Smooth muscle cell (in vitro differentiated cells): ENCODE measurements at regions not wholly inside any gene's neighbourhood (a gene's known extent, or its start where the extent isn't known, plus 50 kb on each side); places are given as distances from the start of the nearest gene placed in this dataset.

Experiments used
- DNase-seq: peaks from one replicate; lab custom pipeline; 2025; ENCODE audit not compliant: unreplicated experiment; lab: John Stamatoyannopoulos, UW
- H2AFZ ChIP-seq: fragments of 200-600 bp; sonication (generic); 2 replicates; pipeline ENCODE4 v1.6.0; 2016; ENCODE audit warnings: antibody characterized with exemption, low read depth, mild to moderate bottlenecking
- H3F3A ChIP-seq: fragments of 200-600 bp; sonication (generic); 2 replicates; pipeline ENCODE4 v1.6.0; 2017; ENCODE audit warnings: antibody characterized with exemption, low read depth
- H3K27ac ChIP-seq: fragments of 200-600 bp; sonication (generic); 2 replicates; pipeline ENCODE4 v1.5.1; 2016; ENCODE audit warnings: low read depth, mild to moderate bottlenecking
- H3K27me3 ChIP-seq: fragments of 200-600 bp; sonication (generic); 2 replicates; pipeline ENCODE4 v1.6.1; 2016; ENCODE audit warnings: low read depth, mild to moderate bottlenecking
- H3K36me3 ChIP-seq: fragments of 200-600 bp; sonication (generic); 2 replicates; pipeline ENCODE4 v1.5.1; 2016; ENCODE audit warnings: low read depth
- H3K4me1 ChIP-seq: fragments of 200-600 bp; sonication (generic); 2 replicates; pipeline ENCODE4 v1.5.1; 2016; ENCODE audit warnings: low read depth
- H3K4me2 ChIP-seq: fragments of 200-600 bp; sonication (generic); 2 replicates; pipeline ENCODE4 v1.6.0; 2016; ENCODE audit warnings: mild to moderate bottlenecking
- H3K4me3 ChIP-seq: fragments of 200-600 bp; sonication (generic); 2 replicates; pipeline ENCODE4 v1.5.1; 2016; ENCODE audit warnings: mild to moderate bottlenecking
- H3K79me2 ChIP-seq: fragments of 200-600 bp; sonication (generic); 2 replicates; pipeline ENCODE4 v1.6.0; 2016; ENCODE audit warnings: low read depth, mild to moderate bottlenecking
- H3K9ac ChIP-seq: fragments of 200-600 bp; sonication (generic); 2 replicates; pipeline ENCODE4 v1.6.0; 2016; ENCODE audit warnings: low read depth
- H3K9me3 ChIP-seq: fragments of 200-600 bp; sonication (generic); replicated peaks from 2 replicates; pipeline ENCODE4 v1.5.1; 2016; ENCODE audit warnings: low read depth
- H4K20me1 ChIP-seq: fragments of 200-600 bp; sonication (generic); 2 replicates; pipeline ENCODE4 v1.6.0; 2016; ENCODE audit warnings: low read depth
- WGBS: methylation state at CpG from one replicate; pipeline ENCODE4 v1.1.7; 2016; ENCODE audit warnings: low lambda C conversion rate; 5-methylcytosine and 5-hydroxymethylcytosine counted together
- TF ChIP-seq, protein P1 (sequence below): fragments of 200-600 bp; sonication (generic); IDR thresholded peaks from 2 replicates; pipeline ENCODE4 v1.5.1; 2017; ENCODE audit warnings: borderline replicate concordance, mild to moderate bottlenecking, antibody characterized with exemption; ENCODE audit not compliant: insufficient read depth, poor library complexity, severe bottlenecking

- no peak overlapping the region for H3K4me3 ChIP-seq
- DNase-seq: no peak
- no peak overlapping the region for H3K27ac ChIP-seq
- no peak overlapping the region for H2AFZ ChIP-seq
- H3K9ac ChIP-seq: no peak overlapping the region
- WGBS: 71% methylated on average over 2 of the region's 2 CpGs
- no peaks in the 10 kb centered on the region for H3K4me1 ChIP-seq
- H3K79me2 ChIP-seq: no peaks in the 10 kb centered on the region
- no peaks in the 10 kb centered on the region for H3F3A ChIP-seq
- no peaks in the 10 kb centered on the region for H3K36me3 ChIP-seq
- no peaks in the 10 kb centered on the region for H3K9me3 ChIP-seq
- TF ChIP-seq, protein P1, sequence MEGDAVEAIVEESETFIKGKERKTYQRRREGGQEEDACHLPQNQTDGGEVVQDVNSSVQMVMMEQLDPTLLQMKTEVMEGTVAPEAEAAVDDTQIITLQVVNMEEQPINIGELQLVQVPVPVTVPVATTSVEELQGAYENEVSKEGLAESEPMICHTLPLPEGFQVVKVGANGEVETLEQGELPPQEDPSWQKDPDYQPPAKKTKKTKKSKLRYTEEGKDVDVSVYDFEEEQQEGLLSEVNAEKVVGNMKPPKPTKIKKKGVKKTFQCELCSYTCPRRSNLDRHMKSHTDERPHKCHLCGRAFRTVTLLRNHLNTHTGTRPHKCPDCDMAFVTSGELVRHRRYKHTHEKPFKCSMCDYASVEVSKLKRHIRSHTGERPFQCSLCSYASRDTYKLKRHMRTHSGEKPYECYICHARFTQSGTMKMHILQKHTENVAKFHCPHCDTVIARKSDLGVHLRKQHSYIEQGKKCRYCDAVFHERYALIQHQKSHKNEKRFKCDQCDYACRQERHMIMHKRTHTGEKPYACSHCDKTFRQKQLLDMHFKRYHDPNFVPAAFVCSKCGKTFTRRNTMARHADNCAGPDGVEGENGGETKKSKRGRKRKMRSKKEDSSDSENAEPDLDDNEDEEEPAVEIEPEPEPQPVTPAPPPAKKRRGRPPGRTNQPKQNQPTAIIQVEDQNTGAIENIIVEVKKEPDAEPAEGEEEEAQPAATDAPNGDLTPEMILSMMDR: no peak
- H3K4me2 ChIP-seq: no peak overlapping the region
- H4K20me1 ChIP-seq: no peaks in the 10 kb centered on the region
- H3K27me3 ChIP-seq: no peaks in the 10 kb centered on the region
Measured at GRCh38 chr1:239575113-239575512, 188.7 kb downstream of the CHRM3 start.

DNA sequence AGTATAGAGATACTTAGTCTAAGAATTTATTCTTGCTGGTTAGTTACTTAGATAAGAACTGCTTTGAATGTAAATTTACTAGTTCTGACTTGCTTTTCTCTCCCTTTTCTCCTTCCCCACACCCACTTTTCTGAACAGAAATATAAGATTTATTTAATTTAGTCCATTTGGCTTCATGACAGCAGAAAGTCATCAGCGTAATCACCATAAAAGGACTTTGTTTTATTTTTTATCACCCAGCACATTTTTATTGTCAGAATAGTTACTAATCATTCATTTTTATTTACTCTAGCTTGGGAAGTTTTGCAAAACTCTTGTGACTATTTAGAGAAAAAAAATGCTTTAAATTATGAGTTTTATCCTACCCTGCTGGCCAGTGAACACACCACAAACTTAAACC, 197.2 kb downstream of the CHRM3 start:
- H3K4me3 ChIP-seq: no peak overlapping the region
- no peaks in the 10 kb centered on the region for H3K9me3 ChIP-seq
- no peaks in the 10 kb centered on the region for H3K79me2 ChIP-seq
- DNase-seq: no peak
- no peaks in the 10 kb centered on the region for H3K36me3 ChIP-seq
- 100% methylated on average over 1 of the region's 1 CpG for WGBS
- no peaks in the 10 kb centered on the region for H3K4me1 ChIP-seq
- H3K4me2 ChIP-seq: no peak overlapping the region
- no peaks in the 10 kb centered on the region for H3F3A ChIP-seq
- H4K20me1 ChIP-seq: no peaks in the 10 kb centered on the region
- TF ChIP-seq, protein P1: no peak
- H3K9ac ChIP-seq: no peak overlapping the region
- H3K27ac ChIP-seq: no peak overlapping the region
- H2AFZ ChIP-seq: no peak overlapping the region
- H3K27me3 ChIP-seq: no peaks in the 10 kb centered on the region

GRCh38 chr1:239586128-239586527, 199.8 kb downstream of the CHRM3 start:
- DNase-seq: no peak
- H3K27ac ChIP-seq: no peak overlapping the region
- H3K9ac ChIP-seq: no peak overlapping the region
- TF ChIP-seq, protein P1: no peak
- no peaks in the 10 kb centered on the region for H3K27me3 ChIP-seq
- H3K4me2 ChIP-seq: no peak overlapping the region
- no peaks in the 10 kb centered on the region for H3K79me2 ChIP-seq
- no peaks in the 10 kb centered on the region for H3F3A ChIP-seq
- no peak overlapping the region for H3K4me3 ChIP-seq
- no peaks in the 10 kb centered on the region for H3K4me1 ChIP-seq
- no peak overlapping the region for H2AFZ ChIP-seq
- no peaks in the 10 kb centered on the region for H3K36me3 ChIP-seq
- no peaks in the 10 kb centered on the region for H3K9me3 ChIP-seq
- H4K20me1 ChIP-seq: no peaks in the 10 kb centered on the region

- DNase-seq: no peak
- no peak overlapping the region for H3K4me2 ChIP-seq
- H3K4me3 ChIP-seq: no peak overlapping the region
- TF ChIP-seq, protein P1: no peak
- WGBS: 74% methylated on average over 8 of the region's 8 CpGs
- no peaks in the 10 kb centered on the region for H3F3A ChIP-seq
- no peaks in the 10 kb centered on the region for H3K27me3 ChIP-seq
- no peak overlapping the region for H3K9ac ChIP-seq
- no peak overlapping the region for H2AFZ ChIP-seq
- H3K9me3 ChIP-seq: no peaks in the 10 kb centered on the region
- H3K79me2 ChIP-seq: no peaks in the 10 kb centered on the region
- H4K20me1 ChIP-seq: no peaks in the 10 kb centered on the region
- no peaks in the 10 kb centered on the region for H3K4me1 ChIP-seq
- no peaks in the 10 kb centered on the region for H3K36me3 ChIP-seq
- H3K27ac ChIP-seq: no peak overlapping the region
Measured at GRCh38 chr1:239587066-239587465, 200.7 kb downstream of the CHRM3 start.
